BJ (cell line): ENCODE measurements at regions not wholly inside any gene's neighbourhood (a gene's known extent, or its start where the extent isn't known, plus 50 kb on each side); places are given as distances from the start of the nearest gene placed in this dataset.

ENCODE experiments used
- CTCF ChIA-PET: fragments of 350-600 bp; formaldehyde crosslinking; extraction: SDS; loops from one replicate; lab custom pipeline; 2021; ENCODE audit warnings: antibody characterized with exemption, inconsistent platforms; lab: Yijun Ruan, JAX
- POLR2A ChIA-PET: fragments of 300-600 bp; sonication (Branson Sonifier 250); formaldehyde crosslinking; extraction: SDS; loops from one replicate; lab custom pipeline; 2021; ENCODE audit warnings: antibody characterized with exemption; lab: Charles Lee
- DNase-seq: peaks from one replicate; pipeline ENCODE4 v3.0.0-alpha.2; 2011; ENCODE audit warnings: low read depth
- H3K27me3 ChIP-seq: 2 replicates; pipeline ENCODE4 v1.6.0; 2011; ENCODE audit warnings: low read length; ENCODE audit not compliant: control insufficient read depth, insufficient read depth
- H3K36me3 ChIP-seq: 2 replicates; pipeline ENCODE4 v1.5.1; 2011; ENCODE audit warnings: low read length; ENCODE audit not compliant: control insufficient read depth, insufficient read depth
- H3K4me3 ChIP-seq: 2 replicates; pipeline ENCODE4 v1.5.1; 2011; ENCODE audit warnings: low read depth, mild to moderate bottlenecking, control low read depth, low read length
- CTCF ChIP-seq: IDR thresholded peaks from 2 replicates; pipeline ENCODE4 v1.5.1; 2011; ENCODE audit warnings: low read depth, mild to moderate bottlenecking, control low read depth, inconsistent platforms, low read length, moderate library complexity; ENCODE audit not compliant: insufficient read depth

- no peak for DNase-seq
- ChIA-PET CTCF (no interaction called here), POLR2A (no interaction called here)
- peak; percentile 56 for TF ChIP-seq CTCF
- Histone ChIP-seq H3K4me3 (no peak overlapping the region), H3K27me3 (no peaks in the 10 kb centered on the region), H3K36me3 (no peaks in the 10 kb centered on the region)
Measured at GRCh38 chr4:170853422-170854021, 763.8 kb upstream of the AADAT start.

- CTCF ChIA-PET: no interaction called here
Measured at GRCh38 chr4:170849969-170850368, 760.2 kb upstream of the AADAT start.

GRCh38 chr4:170827562-170828274, 738.0 kb upstream of the AADAT start:
- no peaks in the 10 kb centered on the region for H3K27me3 ChIP-seq
- CTCF ChIA-PET: no interaction called here
- no peaks in the 10 kb centered on the region for H3K36me3 ChIP-seq
- no peak for TF ChIP-seq CTCF
- H3K4me3 ChIP-seq: no peak overlapping the region
- POLR2A ChIA-PET: no interaction called here
- no peak for DNase-seq

More at GRCh38 chr4:170849969-170850368, 760.2 kb upstream of the AADAT start:
- POLR2A ChIA-PET: no interaction called here
- DNase-seq: no peak
- no peaks in the 10 kb centered on the region for H3K27me3 ChIP-seq
- no peak for TF ChIP-seq CTCF
- H3K36me3 ChIP-seq: no peaks in the 10 kb centered on the region
- H3K4me3 ChIP-seq: no peak overlapping the region

- ChIA-PET CTCF (no interaction called here), POLR2A (no interaction called here)
- TF ChIP-seq CTCF: no peak
- Histone ChIP-seq H3K27me3 (no peaks in the 10 kb centered on the region), H3K36me3 (no peaks in the 10 kb centered on the region), H3K4me3 (no peak overlapping the region)
- DNase-seq: no peak
Measured at GRCh38 chr4:170818786-170819185, 729.0 kb upstream of the AADAT start.

DNA sequence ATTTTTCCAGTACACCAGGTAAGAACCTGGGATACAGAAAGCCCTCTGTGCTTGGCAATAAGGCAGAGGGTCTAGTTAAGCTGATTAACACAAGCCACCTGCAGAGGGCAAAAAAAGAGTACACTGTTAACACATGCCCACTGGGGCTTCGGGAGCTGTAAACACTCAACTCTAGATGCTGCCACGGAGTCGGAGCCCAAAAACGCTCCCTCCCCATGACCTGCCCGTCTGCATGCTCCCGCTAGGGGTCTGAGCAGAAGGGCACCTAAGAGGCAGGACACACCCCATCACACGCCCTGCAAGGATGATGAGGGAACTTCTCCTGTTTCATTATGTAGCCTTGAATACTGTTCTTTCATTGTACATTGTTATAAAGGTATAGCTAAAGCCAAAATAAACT, 715.6 kb upstream of the AADAT start:
- ChIA-PET POLR2A (no interaction called here), CTCF (no interaction called here)
- Histone ChIP-seq H3K4me3 (no peak overlapping the region), H3K27me3 (no peaks in the 10 kb centered on the region), H3K36me3 (no peaks in the 10 kb centered on the region)
- no peak for DNase-seq
- TF ChIP-seq CTCF: no peak
